Adrenal gland (tissue), 9 donors: ENCODE measurements at regions not wholly inside any gene's neighbourhood (a gene's known extent, or its start where the extent isn't known, plus 50 kb on each side); places are given as distances from the start of the nearest gene placed in this dataset.

Source experiments
- DNase-seq, 7 donors: peaks; one replicate each; pipeline ENCODE4 v3.0.0-alpha.2; 2019 to 2020
- H3K27ac ChIP-seq, 5 donors: fragments of 200-600 bp; sonication (generic) in 4 of 5; 1 replicate in 3 of 5; 2 replicates in 2 of 5; pipeline versions ENCODE4 v1.5.1 to v1.8.0; 2016 to 2020; ENCODE audit warnings: mild to moderate bottlenecking in 1 of 5
- H3K27me3 ChIP-seq: fragments of 200-600 bp; 2 replicates; pipeline ENCODE4 v1.8.0; 2021
- H3K36me3 ChIP-seq, 2 donors: fragments of 200-600 bp; replicated peaks in 1 of 2; 1 replicate in 1 of 2; 2 replicates in 1 of 2; pipeline versions ENCODE4 v1.5.1 to v1.8.0; 2018 to 2022
- H3K4me1 ChIP-seq, 2 donors: fragments of 200-600 bp; replicated peaks in 1 of 2; 1 replicate in 1 of 2; 2 replicates in 1 of 2; pipeline versions ENCODE4 v1.5.1 to v1.8.0; 2018 to 2021
- H3K4me3 ChIP-seq, 4 donors: fragments of 200-600 bp; sonication (generic) in 3 of 4; one replicate each; pipeline ENCODE4 v1.5.1; 2016 to 2018
- H3K9me3 ChIP-seq, 3 donors: fragments of 200-600 bp; sonication (generic) in 1 of 3; replicated peaks in 1 of 3; 1 replicate in 2 of 3; 2 replicates in 1 of 3; pipeline versions ENCODE4 v1.5.1 to v1.8.0; 2016 to 2021
- POLR2A ChIP-seq, 2 donors: fragments of 450-650 bp; IDR thresholded peaks; one replicate each; pipeline ENCODE4 v1.6.1; 2017; ENCODE audit warnings: antibody characterized with exemption in 2 of 2, mild to moderate bottlenecking in 2 of 2, moderate library complexity in 1 of 2
- WGBS, 4 donors: extraction: QIAGEN DNeasy Blood & Tissue Kit in 2 of 4; methylation state at CpG; one replicate each; pipeline versions ENCODE4 v1.1.5 to v1.1.7; 2013 to 2017; 5-methylcytosine and 5-hydroxymethylcytosine counted together
- intact Hi-C, 2 donors: fragments of 100-400 bp; cut with DNase I; formaldehyde crosslinking; loops; one replicate each; pipeline versions ENCODE4 v1.14.1 to v1.15.0; 2022 to 2023
- TF ChIP-seq, protein P1 (sequence below), 6 experiments: fragments of 450-650 bp in 4 of 6; fragments of 200-600 bp in 2 of 6; sonication (generic) in 1 of 6; IDR thresholded peaks; 1 replicate in 5 of 6; 2 replicates in 1 of 6; pipeline versions ENCODE4 v1.5.1 to v1.8.0; 2016 to 2021; ENCODE audit warnings: antibody characterized with exemption in 6 of 6, mild to moderate bottlenecking in 2 of 6, moderate library complexity in 1 of 6
- donor health status: healthy with polysubstance abuse.
- donor health status: Bipolar disorder and iron deficiency.
- donor health status: DM: yes; HTN: yes; CAD: no.
- donor health status: DM: no; HTN: no; CAD: no.
- donor health status: DM: no; HTN: no; CAD: no.

DNA sequence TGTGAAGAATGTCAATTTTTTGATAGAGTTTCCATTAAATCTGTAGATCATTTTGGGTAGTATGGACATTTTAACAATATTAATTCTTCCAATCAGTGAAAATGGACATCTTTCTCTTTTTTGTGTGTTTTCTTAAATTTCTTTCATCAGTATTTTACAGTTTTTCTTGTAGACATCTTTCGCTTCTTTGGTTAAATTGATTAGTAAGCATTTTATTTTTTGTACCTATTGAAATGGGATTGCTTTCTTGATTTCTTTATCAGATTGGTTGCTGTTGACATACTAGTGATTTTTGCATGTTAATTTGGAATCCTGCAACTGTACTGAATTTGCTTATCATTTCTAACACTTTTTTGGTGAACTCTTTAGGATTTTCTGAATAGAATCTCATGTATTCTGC is 683.2 kb upstream of the NCAM2 start:
- 87 to 95% (median 94%) methylated on average over 1 of the region's 1 CpG for WGBS, 4 donors
- Histone ChIP-seq H3K36me3 (no peaks in the 10 kb centered on the region), H3K4me3 (no peak overlapping the region), H3K27ac (no peak overlapping the region), H3K4me1 (no peaks in the 10 kb centered on the region), H3K9me3 (no peaks in the 10 kb centered on the region), H3K27me3 (no peaks in the 10 kb centered on the region)
- no peak for DNase-seq
- intact Hi-C loops = no loop called here
- TF ChIP-seq, protein P1, sequence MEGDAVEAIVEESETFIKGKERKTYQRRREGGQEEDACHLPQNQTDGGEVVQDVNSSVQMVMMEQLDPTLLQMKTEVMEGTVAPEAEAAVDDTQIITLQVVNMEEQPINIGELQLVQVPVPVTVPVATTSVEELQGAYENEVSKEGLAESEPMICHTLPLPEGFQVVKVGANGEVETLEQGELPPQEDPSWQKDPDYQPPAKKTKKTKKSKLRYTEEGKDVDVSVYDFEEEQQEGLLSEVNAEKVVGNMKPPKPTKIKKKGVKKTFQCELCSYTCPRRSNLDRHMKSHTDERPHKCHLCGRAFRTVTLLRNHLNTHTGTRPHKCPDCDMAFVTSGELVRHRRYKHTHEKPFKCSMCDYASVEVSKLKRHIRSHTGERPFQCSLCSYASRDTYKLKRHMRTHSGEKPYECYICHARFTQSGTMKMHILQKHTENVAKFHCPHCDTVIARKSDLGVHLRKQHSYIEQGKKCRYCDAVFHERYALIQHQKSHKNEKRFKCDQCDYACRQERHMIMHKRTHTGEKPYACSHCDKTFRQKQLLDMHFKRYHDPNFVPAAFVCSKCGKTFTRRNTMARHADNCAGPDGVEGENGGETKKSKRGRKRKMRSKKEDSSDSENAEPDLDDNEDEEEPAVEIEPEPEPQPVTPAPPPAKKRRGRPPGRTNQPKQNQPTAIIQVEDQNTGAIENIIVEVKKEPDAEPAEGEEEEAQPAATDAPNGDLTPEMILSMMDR (IDR thresholded peaks at IDR 0.05) = no peak
- no peak for TF ChIP-seq POLR2A (IDR thresholded peaks at IDR 0.05)

DNA sequence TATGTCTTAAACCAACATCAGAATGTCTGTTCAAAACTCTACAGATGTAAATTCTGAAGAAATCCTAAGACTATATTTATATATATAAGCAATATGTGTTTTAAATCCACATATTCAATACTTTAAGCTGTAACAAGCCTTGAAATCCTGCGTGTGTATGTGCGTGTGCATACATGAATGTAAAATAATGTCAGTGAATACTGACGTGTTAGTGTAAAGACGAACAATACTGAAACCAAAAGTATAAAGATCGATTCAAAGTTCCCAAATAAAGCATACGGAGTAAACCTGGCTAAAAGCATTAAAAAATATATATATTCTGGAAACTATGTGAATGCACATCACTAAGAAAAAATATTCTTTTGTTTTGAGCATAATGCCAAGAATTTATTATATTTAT is 668.6 kb upstream of the NCAM2 start:
- H3K36me3 ChIP-seq = no peaks in the 10 kb centered on the region
- no peaks in the 10 kb centered on the region for H3K9me3 ChIP-seq
- 80 to 90% (median 82%) methylated on average over 6 of the region's 6 CpGs for WGBS, 4 donors
- H3K4me1 ChIP-seq = no peaks in the 10 kb centered on the region
- DNase-seq = no peak
- TF ChIP-seq POLR2A (IDR thresholded peaks at IDR 0.05) = no peak
- TF ChIP-seq, protein P1 (IDR thresholded peaks at IDR 0.05) = no peak
- intact Hi-C loops = no loop called here
- no peaks in the 10 kb centered on the region for H3K27me3 ChIP-seq
- H3K4me3 ChIP-seq = no peak overlapping the region
- H3K27ac ChIP-seq = no peak overlapping the region

DNA sequence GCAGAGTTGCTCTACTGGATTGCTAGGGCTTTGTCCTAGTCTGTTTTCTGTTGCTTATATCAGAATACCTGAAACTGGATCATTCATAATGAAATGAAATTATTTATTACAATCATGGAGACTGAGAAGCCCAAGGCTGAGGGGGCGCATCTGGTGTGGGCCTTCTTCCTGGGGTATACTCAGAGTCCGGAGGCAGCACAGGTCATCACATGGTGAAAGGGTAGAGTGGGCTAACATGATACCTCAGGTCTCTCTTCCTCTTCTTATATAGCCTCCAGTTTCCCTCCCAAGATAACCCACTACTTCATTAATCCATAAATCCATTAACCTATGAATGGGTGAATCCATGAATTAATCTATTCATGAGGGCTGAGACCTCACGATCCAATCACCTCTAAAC is 667.6 kb upstream of the NCAM2 start:
- DNase-seq = no peak
- Histone ChIP-seq H3K4me3 (no peak overlapping the region), H3K36me3 (no peaks in the 10 kb centered on the region), H3K9me3 (no peaks in the 10 kb centered on the region), H3K27me3 (no peaks in the 10 kb centered on the region), H3K27ac (no peak overlapping the region), H3K4me1 (no peaks in the 10 kb centered on the region)
- intact Hi-C loops = no loop called here
- TF ChIP-seq POLR2A (IDR thresholded peaks at IDR 0.05) = no peak
- TF ChIP-seq, protein P1 (IDR thresholded peaks at IDR 0.05) = no peak
- WGBS, 4 donors = 91 to 93% (median 92%) methylated on average over 3 of the region's 3 CpGs

DNA sequence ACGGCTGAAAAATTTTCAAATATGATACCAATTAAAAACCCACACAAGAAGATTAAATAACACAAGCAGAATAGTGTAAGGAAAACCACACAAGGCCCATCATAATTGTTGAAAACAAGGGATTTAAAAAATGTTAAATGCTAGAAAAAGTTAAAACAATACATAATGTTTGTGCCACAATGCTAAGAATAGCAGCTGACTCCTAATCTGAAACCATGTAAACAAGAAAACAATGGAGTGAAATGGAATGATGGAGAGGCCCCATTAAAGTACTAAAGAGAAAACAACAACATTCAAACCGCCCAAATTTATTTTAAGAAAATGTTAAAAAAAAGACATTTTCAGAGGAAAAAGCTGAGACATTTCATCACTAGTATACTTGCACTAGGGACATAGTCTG is 663.6 kb upstream of the NCAM2 start:
- H3K27ac ChIP-seq = no peak overlapping the region
- WGBS, 4 donors = 81 to 94% (median 84%) methylated on average over 2 of the region's 2 CpGs
- DNase-seq = no peak
- H3K4me1 ChIP-seq = no peaks in the 10 kb centered on the region
- intact Hi-C loops = no loop called here
- H3K27me3 ChIP-seq = no peaks in the 10 kb centered on the region
- TF ChIP-seq, protein P1 (IDR thresholded peaks at IDR 0.05) = no peak
- TF ChIP-seq POLR2A (IDR thresholded peaks at IDR 0.05) = no peak
- no peaks in the 10 kb centered on the region for H3K36me3 ChIP-seq
- no peaks in the 10 kb centered on the region for H3K9me3 ChIP-seq
- H3K4me3 ChIP-seq = no peak overlapping the region
